ENCODE measurements at regions not wholly inside any gene's neighbourhood (a gene's known extent, or its start where the extent isn't known, plus 50 kb on each side); places are given as distances from the start of the nearest gene placed in this dataset.
"Not testable (repeated sequence)": the region's sequence is repeated elsewhere in the genome, so short reads cannot be mapped to it uniquely, and the experiment has no call there.

- DNase-seq = no peak
Observed at GRCh38 chr21:27060190-27060589, 93.3 kb upstream of the ADAMTS5 start.

DNA sequence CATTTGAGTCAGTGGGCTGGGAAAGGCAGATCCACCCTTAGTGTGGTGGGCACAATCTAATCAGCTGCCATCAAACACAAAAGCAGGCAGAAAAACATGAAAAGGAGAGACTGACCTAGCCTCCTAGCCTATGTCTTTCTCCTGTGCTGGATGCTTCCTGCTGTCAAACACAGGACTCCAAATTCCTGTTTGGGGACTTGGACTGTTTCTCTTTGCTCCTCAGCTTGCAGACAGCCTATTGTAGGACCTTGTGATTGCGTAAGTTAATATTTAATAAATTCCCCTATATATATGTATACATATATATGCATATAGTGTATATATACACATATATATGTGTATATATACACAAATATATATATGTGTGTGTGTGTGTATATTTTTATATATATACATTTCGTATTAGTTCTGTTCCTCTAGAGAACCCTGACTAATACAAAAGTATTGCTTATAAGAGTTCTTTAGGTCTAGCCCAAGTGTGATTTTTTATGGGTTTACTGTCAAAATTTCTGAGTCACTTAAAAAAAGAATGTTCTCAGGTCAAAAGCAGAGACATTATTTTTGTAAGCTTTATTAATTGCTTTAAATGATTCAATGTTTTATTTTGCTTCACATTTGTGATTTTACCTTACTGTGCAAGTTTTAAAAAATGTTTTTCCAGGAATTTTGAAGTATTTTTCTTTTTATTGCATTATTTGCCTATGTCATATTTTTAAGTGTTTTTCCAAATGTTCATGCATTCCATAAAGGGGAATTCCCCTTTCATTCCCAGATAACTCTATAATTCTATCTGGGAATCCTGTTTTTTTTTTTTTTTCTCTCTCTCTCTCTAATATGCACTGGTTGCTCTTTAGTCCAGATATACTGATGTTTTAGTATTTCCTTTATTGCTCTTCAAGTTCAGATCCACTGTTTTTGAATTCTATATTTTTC lies 92.1 kb upstream of the ADAMTS5 start:
- DNase-seq = no peak

- no peak for DNase-seq
Observed at GRCh38 chr21:27057997-27058396, 91.1 kb upstream of the ADAMTS5 start.

DNA sequence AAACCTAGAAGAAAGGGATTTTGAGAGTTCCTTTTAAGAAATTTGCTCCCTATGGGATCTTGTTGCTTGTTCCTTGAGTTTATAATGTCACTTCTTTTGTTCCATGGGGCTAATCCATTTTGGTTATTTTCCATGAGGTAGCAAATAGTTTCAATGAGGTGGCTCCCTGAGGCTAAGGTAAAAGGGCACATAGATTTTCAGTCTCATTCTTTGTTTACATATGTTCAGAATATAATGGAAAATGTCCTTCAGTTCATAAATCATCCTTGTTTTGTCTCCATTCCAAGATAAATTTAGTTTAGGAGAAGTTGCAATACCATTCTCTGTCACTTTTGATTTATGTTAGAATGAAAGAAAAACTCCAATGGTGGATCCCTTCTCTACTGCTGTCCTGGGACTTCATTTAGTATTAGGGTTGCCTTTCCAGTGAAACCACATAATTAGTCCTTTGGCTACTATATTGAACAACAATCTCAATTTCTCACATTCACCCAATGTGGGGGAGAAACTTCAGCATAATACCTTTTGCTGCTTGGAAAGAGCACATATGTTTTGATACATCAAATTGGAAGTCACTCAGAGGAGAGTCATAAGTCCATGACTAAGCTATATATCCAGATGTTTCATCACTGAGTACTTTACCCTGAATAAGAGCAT lies 80.9 kb upstream of the ADAMTS5 start:
- DNase-seq = no peak

DNA sequence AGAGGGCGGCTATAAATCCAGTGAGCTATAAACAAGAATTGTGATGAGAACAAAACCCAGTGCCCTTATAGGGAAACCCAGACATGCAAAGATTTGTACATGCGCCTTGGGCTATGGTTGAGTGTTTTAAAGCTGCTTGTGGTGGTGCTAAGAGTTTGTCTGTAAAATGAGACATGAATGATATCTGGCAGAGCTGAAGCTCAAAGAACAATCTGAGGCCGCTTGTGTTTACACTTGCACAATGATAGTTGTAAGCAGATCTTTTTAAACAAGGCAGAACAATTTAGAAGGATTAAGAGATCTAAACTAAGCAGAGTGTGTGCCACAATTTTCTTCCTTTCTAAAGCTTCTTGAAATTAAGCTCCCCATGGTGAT lies 80.4 kb upstream of the ADAMTS5 start:
- no peak for DNase-seq

- DNase-seq = no peak
Observed at GRCh38 chr21:27045281-27045985, 78.5 kb upstream of the ADAMTS5 start.

DNA sequence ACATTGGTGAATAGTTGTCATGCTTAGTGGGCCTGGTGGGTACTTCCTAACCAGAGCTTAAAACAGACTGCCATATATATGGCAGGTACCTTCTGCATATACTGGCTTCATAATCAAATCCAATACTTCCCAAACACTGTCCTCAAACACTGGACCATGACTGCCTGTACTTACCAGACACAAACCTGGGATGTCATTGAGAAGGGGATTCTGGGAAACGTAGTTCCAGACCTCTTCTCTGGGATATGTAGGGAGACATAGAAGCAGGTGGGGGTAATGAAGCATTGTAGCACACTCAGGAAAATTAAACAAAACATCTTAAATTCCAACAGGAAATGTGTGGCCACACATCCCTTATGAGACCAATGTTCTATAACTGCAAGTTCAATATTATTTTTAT lies 76.5 kb upstream of the ADAMTS5 start:
- DNase-seq = no peak

GRCh38 chr21:27040738-27041469 lies 74.0 kb upstream of the ADAMTS5 start:
- no peak for DNase-seq

DNA sequence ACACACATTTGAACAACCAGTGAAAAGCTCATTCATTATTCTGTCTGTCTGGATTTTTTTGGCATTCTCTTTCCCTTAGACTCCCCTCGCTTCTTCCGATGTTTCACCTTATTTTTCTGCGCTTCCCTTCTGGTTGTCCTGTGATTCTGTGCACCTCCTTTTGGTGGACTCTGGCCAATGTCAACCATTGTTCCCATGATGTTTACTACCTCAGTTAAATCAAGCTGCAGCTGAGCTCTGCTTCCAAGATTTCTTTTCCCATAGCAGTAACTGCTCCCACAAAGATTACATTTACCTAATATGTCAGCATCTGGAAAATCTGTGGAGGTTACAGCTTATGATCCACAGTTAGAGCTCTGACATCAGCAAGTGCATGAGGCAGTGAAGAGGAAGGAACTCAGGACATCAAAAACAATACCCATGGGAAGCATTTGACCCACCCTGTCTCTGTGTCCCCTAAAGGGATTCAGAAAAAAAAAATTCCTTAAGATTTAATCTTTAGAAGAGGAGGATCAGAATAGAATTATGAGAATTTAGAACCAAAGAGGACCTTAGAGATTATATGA lies 69.9 kb upstream of the ADAMTS5 start:
- no peak for DNase-seq

- no peak for DNase-seq
Observed at GRCh38 chr21:27035791-27036190, 68.9 kb upstream of the ADAMTS5 start.

DNA sequence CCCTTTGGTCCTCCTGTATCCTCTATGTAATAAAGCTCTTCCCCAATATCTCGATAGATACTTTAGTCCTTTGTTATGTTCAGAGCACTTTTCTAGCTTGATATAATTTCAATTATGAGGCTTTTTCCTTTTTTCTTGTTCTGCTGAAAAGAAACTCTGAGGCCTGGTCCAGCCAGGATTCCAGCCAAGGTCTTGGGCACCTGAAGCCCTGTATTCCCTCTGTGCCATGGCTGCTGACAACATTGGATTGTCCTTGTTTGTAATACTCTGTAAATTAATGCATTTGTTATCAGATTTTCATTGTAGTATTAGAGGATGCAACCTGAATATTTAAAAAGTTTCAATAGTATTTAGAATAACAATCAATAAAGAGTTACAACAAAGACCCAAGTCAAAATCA lies 67.9 kb upstream of the ADAMTS5 start:
- DNase-seq = no peak

GRCh38 chr21:27033471-27033870 lies 66.6 kb upstream of the ADAMTS5 start:
- DNase-seq = no peak

GRCh38 chr21:27026501-27026900 lies 59.6 kb upstream of the ADAMTS5 start:
- no peak for DNase-seq

DNA sequence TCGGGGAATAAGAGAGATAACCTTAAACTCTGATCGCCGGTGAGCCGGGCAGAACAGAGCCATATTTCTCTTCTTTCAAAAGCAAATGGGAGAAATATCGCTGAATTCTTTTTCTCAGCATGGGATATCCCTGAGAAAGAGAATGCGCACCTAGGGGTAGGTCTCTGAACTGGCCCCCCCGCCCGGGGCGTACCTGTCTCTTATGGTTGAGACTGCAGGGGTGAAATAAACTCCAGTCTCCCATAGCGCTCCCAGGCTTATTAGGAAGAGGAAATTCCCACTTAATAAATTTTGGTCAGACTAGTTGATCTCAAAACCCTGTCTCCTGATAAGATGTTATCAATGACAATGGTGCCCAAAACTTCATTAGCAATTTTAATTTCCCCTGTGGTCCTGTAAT lies 58.8 kb upstream of the ADAMTS5 start:
- DNase-seq = not testable (repeated sequence)

GRCh38 chr21:27024971-27025370 lies 58.1 kb upstream of the ADAMTS5 start:
- no peak for DNase-seq

GRCh38 chr21:27024301-27024700 lies 57.4 kb upstream of the ADAMTS5 start:
- DNase-seq = no peak

DNA sequence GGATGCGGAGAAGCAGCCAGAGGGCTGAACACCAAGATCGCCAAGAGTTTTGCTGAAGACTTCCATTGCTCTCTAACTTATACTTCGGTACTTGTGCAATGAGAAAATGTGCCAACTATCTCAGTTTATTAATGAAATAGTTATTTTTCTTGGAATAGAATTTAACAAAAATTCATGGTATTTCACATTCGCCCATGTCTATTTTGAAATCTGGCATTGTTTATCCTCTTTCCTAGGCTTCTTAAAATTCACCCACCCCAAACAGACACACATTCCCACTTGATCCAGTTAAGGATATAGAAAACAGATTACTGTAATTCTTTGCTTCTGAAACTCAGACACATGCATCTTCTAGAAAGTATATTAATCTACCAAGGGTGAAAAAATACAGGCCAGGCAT lies 56.3 kb upstream of the ADAMTS5 start:
- DNase-seq = no peak

GRCh38 chr21:27021801-27022200 lies 54.9 kb upstream of the ADAMTS5 start:
- DNase-seq = no peak

- no peak for DNase-seq
Observed at GRCh38 chr21:27021046-27021445, 54.2 kb upstream of the ADAMTS5 start.

DNA sequence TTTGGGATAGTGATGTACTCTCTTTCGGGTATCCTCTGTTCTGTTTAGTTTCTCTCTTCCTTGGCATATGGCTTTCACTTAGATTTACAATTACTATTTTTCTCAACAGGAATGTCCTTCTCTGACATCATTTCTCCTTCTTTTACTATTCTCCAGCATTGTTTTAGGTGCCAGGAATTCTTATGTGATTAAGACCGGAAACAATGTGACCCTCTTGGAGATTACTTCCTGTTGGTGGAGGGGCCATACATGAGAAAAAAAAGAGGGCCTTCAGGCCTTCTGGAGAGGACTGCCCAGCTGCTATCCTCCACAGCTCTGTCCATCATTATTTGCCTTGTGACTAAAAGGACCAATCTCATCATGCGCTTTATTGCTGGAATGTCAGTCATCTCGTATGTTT lies 50.4 kb upstream of the ADAMTS5 start:
- no peak for DNase-seq
